SJCRH30 (cell line): ENCODE measurements at regions not wholly inside any gene's neighbourhood (a gene's known extent, or its start where the extent isn't known, plus 50 kb on each side); places are given as distances from the start of the nearest gene placed in this dataset.

Experiments used
- DNase-seq, 2 experiments: peaks; one replicate each; pipeline ENCODE4 v3.0.0-alpha.2; 2015 to 2020
- H3K27ac ChIP-seq: fragments of 250-450 bp; sonication (Bioruptor Pico); 2 replicates; pipeline ENCODE4 v1.5.1; 2020; ENCODE audit warnings: mild to moderate bottlenecking, moderate library complexity
- H3K27me3 ChIP-seq: fragments of 250-450 bp; sonication (Bioruptor Pico); 2 replicates; pipeline ENCODE4 v1.5.1; 2020; ENCODE audit warnings: mild to moderate bottlenecking, moderate library complexity
- H3K36me3 ChIP-seq: fragments of 250-450 bp; sonication (Bioruptor Pico); 2 replicates; pipeline ENCODE4 v1.5.1; 2020; ENCODE audit warnings: mild to moderate bottlenecking, moderate library complexity
- H3K4me1 ChIP-seq: fragments of 250-450 bp; sonication (Bioruptor Pico); 2 replicates; pipeline ENCODE4 v1.5.1; 2020; ENCODE audit warnings: mild to moderate bottlenecking, moderate library complexity
- H3K4me3 ChIP-seq: fragments of 250-450 bp; sonication (Bioruptor Pico); 2 replicates; pipeline ENCODE4 v1.5.1; 2020; ENCODE audit warnings: mild to moderate bottlenecking, moderate library complexity
- H3K9me3 ChIP-seq: fragments of 250-450 bp; sonication (Bioruptor Pico); replicated peaks from 2 replicates; pipeline ENCODE4 v1.5.1; 2020; ENCODE audit warnings: mild to moderate bottlenecking, moderate library complexity

GRCh38 chr1:195951313-195951712 lies 656.9 kb downstream of the KCNT2 start:
- no peak overlapping the region for H3K4me3 ChIP-seq
- no peaks in the 10 kb centered on the region for H3K4me1 ChIP-seq
- no peaks in the 10 kb centered on the region for H3K27me3 ChIP-seq
- no peak overlapping the region for H3K27ac ChIP-seq
- DNase-seq = no peak
- no peaks in the 10 kb centered on the region for H3K36me3 ChIP-seq
- no peaks in the 10 kb centered on the region for H3K9me3 ChIP-seq

DNA sequence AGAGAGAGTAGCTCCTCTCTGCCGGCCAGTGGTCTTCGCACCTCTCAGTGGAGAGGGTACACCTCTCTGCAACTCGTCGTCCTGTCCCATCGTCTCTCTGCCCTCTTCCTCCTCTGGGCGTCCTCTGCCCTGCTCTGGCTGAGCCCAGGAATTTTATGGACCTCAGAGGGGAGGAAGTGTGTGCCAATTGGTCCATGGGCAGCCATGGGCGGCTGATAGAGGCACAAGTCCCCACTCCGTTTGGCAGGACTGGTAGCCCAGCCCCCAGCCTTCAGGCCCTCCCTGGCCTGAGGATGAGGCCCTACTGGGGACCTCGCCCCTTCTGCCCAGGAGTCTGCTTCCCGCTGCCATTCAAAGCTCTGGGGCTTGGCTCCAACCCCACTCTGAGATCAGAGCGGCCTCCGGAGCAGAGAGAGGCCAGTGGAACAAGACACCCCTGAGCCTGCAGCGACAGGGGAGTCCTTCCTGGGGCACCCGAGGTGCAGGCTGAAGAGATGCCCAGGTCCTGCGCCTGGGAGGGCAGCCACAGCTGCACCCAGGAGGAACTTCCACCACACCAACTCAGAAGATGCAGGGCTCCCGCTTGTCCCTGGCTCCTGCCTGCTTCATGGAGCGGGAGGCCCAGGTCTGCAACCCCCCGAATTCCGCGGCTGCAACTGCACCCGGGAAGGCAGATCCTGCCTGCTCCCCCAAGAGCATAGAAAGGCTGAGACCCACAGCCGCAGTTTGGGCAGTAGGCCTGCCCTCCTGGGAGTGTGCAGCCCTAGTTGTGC lies 659.9 kb downstream of the KCNT2 start:
- Histone ChIP-seq H3K27me3 (no peaks in the 10 kb centered on the region), H3K4me1 (no peaks in the 10 kb centered on the region), H3K36me3 (no peaks in the 10 kb centered on the region), H3K9me3 (no peaks in the 10 kb centered on the region), H3K4me3 (no peak overlapping the region), H3K27ac (no peak overlapping the region)
- DNase-seq = no peak

DNA sequence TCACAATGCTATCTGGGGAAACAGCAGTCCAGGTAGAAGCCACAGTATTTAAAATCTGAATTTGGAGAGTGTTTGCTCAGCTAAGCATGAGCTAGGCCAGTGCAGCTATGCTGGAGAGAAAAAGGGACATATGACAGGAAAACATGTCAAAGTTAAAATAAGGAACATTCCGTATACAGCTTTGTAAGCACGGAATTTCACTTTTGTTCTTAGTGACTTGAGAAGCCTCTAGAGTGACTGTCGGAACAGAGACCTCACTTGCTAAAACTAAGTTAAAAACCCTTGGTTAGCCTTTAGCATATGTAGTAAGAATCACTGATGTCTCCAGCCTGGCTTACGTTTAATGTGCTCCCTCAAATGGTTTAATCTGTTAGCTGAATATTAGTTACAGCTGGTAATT lies 661.7 kb downstream of the KCNT2 start:
- no peaks in the 10 kb centered on the region for H3K9me3 ChIP-seq
- H3K27ac ChIP-seq = no peak overlapping the region
- H3K27me3 ChIP-seq = no peaks in the 10 kb centered on the region
- H3K4me3 ChIP-seq = no peak overlapping the region
- DNase-seq = no peak
- H3K36me3 ChIP-seq = no peaks in the 10 kb centered on the region
- no peaks in the 10 kb centered on the region for H3K4me1 ChIP-seq

DNA sequence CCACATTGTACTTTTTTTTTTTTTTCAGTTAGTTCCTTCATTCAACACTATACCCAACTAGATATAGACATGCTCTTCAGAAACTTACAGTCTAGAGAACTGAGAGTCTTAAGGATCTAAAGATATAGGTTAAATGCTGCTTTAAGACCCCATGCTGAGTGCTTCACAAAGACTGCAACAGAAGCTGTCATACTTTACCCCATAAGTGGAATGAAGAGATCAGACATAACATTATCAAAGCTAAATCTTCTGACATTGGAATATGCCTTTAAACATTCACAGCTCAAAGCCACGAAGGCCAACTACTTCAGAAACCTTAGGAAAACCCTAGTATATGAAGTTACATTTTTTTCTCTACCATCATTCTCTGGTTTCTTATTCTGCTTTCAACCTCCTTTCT lies 666.4 kb downstream of the KCNT2 start:
- no peaks in the 10 kb centered on the region for H3K9me3 ChIP-seq
- H3K4me3 ChIP-seq = no peak overlapping the region
- no peak overlapping the region for H3K27ac ChIP-seq
- DNase-seq = no peak
- no peaks in the 10 kb centered on the region for H3K27me3 ChIP-seq
- no peaks in the 10 kb centered on the region for H3K4me1 ChIP-seq
- H3K36me3 ChIP-seq = no peaks in the 10 kb centered on the region

DNA sequence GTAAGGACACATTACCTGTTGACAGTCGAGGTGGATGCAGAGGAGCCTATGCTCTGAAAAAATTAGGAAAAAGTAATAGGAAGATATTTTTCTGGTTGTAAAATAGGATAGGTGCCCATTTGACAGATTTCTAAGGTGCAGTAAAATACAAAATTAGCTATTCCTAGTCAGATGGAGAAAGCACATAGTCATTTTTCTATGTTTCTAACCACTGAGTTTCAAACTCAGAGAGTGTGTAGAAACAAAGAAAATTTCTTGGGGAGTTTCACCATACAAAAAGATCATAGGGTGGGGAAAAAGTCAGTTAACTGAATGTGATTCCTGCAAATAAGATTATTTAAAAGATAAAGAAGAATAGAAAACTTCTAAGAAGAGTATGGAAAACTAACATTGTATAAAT lies 666.9 kb downstream of the KCNT2 start:
- no peak for DNase-seq
- Histone ChIP-seq H3K27ac (no peak overlapping the region), H3K4me3 (no peak overlapping the region)

GRCh38 chr1:195939844-195940243 lies 668.4 kb downstream of the KCNT2 start:
- H3K4me3 ChIP-seq = no peak overlapping the region
- no peak overlapping the region for H3K27ac ChIP-seq
- H3K27me3 ChIP-seq = no peaks in the 10 kb centered on the region
- no peaks in the 10 kb centered on the region for H3K4me1 ChIP-seq
- no peaks in the 10 kb centered on the region for H3K9me3 ChIP-seq
- no peak for DNase-seq
- H3K36me3 ChIP-seq = no peaks in the 10 kb centered on the region

More for the DNA sequence above, 666.9 kb downstream of the KCNT2 start:
- no peaks in the 10 kb centered on the region for H3K27me3 ChIP-seq
- no peaks in the 10 kb centered on the region for H3K9me3 ChIP-seq
- no peaks in the 10 kb centered on the region for H3K4me1 ChIP-seq
- no peaks in the 10 kb centered on the region for H3K36me3 ChIP-seq

- no peak for DNase-seq
- Histone ChIP-seq H3K9me3 (no peaks in the 10 kb centered on the region), H3K27ac (no peak overlapping the region), H3K27me3 (no peaks in the 10 kb centered on the region), H3K4me1 (no peaks in the 10 kb centered on the region), H3K4me3 (no peak overlapping the region), H3K36me3 (no peaks in the 10 kb centered on the region)
Measured at GRCh38 chr1:195934817-195935553, 673.3 kb downstream of the KCNT2 start.

DNA sequence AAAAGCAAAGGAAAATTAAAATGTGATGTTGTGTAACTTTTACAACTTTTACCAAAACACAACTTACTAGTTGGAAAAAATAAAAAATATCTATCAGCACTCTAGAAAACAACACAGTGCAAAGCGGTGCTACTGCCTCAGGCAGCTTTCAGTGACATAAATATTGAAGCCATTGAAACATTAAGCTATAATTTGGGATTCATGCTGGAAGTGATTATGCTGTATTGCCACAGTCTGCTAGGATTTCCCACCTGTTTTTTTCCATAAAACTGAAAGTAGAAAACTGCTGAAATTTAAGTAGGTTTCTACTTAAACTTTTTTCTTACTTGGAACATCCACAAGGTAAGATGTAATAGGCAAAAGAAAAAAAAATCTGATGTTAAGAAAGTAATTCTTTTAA lies 674.4 kb downstream of the KCNT2 start:
- no peak overlapping the region for H3K27ac ChIP-seq
- DNase-seq = peak in 1 of 2 experiments; percentile 16

GRCh38 chr1:195915826-195916225 lies 692.4 kb downstream of the KCNT2 start:
- Histone ChIP-seq H3K9me3 (no peaks in the 10 kb centered on the region), H3K36me3 (no peaks in the 10 kb centered on the region), H3K4me3 (no peak overlapping the region), H3K27me3 (no peaks in the 10 kb centered on the region), H3K4me1 (no peaks in the 10 kb centered on the region), H3K27ac (no peak overlapping the region)
- DNase-seq = no peak

More for the DNA sequence above, 674.4 kb downstream of the KCNT2 start:
- H3K9me3 ChIP-seq = no peaks in the 10 kb centered on the region
- H3K36me3 ChIP-seq = no peaks in the 10 kb centered on the region
- no peak overlapping the region for H3K4me3 ChIP-seq
- H3K4me1 ChIP-seq = no peaks in the 10 kb centered on the region
- H3K27me3 ChIP-seq = no peaks in the 10 kb centered on the region

DNA sequence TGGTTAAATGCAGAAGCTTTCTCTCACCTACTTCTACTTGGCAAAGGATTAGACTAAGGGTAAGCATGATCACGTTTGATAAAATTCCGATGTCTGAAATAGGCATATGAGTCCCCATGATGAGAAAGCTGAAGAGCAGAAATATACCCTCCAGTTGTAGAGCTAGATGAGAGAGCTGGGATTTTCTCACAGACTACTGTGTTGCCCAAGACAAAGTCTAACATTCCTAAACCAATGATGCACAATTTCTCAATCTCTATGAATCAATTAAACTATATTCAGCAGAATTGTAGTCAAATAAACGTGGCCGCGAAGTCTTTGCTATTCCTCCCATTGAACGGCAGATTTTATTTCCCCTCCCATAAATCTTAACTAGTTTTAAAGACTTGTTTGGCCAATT lies 699.2 kb downstream of the KCNT2 start:
- no peaks in the 10 kb centered on the region for H3K4me1 ChIP-seq
- no peak overlapping the region for H3K27ac ChIP-seq
- H3K27me3 ChIP-seq = no peaks in the 10 kb centered on the region
- H3K36me3 ChIP-seq = no peaks in the 10 kb centered on the region
- no peaks in the 10 kb centered on the region for H3K9me3 ChIP-seq
- no peak overlapping the region for H3K4me3 ChIP-seq
- DNase-seq = no peak

DNA sequence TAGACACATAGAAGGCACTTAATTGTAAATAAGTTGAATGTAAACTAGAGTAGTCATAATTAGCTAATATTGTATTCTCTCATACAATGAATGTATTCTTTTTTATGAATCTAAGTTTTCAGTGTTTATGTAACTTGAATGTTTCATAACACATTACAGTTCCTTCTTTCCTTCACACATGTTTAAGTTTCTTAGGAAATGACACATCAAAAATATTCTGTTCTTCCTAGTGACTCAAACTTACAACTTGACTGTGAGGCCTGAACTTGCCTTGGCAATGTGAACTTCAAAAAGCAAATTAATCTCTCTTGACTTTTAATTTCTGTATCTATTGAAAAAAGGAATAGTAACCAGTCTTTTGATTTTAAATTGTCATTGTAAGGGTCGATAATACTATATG lies 700.1 kb downstream of the KCNT2 start:
- H3K27me3 ChIP-seq = no peaks in the 10 kb centered on the region
- H3K9me3 ChIP-seq = no peaks in the 10 kb centered on the region
- no peak overlapping the region for H3K27ac ChIP-seq
- H3K36me3 ChIP-seq = no peaks in the 10 kb centered on the region
- H3K4me1 ChIP-seq = no peaks in the 10 kb centered on the region
- no peak overlapping the region for H3K4me3 ChIP-seq
- DNase-seq = no peak

DNA sequence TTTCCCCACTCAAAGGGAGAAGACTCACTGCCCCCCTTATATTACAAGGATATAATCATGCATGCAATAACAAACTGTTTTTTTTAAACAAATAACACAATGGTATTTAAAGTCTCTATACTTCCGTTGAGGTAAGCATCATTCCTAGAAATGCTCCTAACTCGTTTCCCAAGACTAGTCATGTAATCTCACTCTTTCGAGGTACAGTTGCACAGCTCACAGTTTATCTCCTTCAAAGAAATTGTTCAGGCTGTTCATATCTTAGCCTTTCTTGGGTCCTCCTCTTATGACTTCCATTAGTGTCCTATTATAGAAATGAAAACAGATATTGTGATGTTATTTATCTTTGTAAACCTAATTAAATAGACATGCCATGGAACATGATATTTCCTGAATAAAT lies 705.0 kb downstream of the KCNT2 start:
- H3K27ac ChIP-seq = no peak overlapping the region
- H3K4me1 ChIP-seq = no peaks in the 10 kb centered on the region
- DNase-seq = no peak
- H3K36me3 ChIP-seq = no peaks in the 10 kb centered on the region
- H3K4me3 ChIP-seq = no peak overlapping the region
- H3K9me3 ChIP-seq = no peaks in the 10 kb centered on the region
- H3K27me3 ChIP-seq = no peaks in the 10 kb centered on the region

- no peak overlapping the region for H3K4me3 ChIP-seq
Measured at GRCh38 chr1:195902779-195903178, 705.5 kb downstream of the KCNT2 start.

DNA sequence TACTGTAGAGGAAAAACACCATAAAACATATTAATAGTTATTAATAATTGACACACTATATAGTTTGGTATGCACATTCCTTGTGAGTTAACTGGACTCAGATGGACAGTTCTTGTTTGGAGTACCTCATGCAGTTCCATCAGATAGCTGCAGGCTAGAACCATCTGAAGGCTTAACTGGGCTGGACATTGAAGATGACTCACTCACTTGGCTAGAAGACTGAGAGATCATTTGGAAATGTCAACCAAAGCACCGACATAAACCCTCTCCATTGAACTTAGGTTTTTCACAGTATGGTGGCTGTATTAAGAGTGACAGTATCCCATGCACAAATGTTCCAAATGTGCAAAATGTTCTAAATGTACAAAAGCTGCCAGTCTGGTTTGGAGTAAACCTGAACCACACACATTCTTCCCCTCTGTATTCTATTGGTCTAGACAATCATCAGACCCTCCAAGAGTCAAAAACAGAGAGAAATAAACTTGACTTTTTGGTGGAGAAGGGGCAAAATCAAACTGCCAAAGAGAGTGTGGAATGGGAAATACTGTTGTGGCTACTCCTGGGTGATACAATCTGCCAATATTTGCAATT lies 708.4 kb downstream of the KCNT2 start:
- Histone ChIP-seq H3K27ac (no peak overlapping the region), H3K4me3 (no peak overlapping the region), H3K4me1 (no peaks in the 10 kb centered on the region), H3K36me3 (no peaks in the 10 kb centered on the region), H3K27me3 (no peaks in the 10 kb centered on the region), H3K9me3 (no peaks in the 10 kb centered on the region)
- DNase-seq = no peak

More at GRCh38 chr1:195902779-195903178, 705.5 kb downstream of the KCNT2 start:
- Histone ChIP-seq H3K9me3 (no peaks in the 10 kb centered on the region), H3K36me3 (no peaks in the 10 kb centered on the region), H3K27me3 (no peaks in the 10 kb centered on the region), H3K27ac (no peak overlapping the region), H3K4me1 (no peaks in the 10 kb centered on the region)
- DNase-seq = no peak

GRCh38 chr1:195898924-195899323 lies 709.3 kb downstream of the KCNT2 start:
- H3K4me1 ChIP-seq = no peaks in the 10 kb centered on the region

More at GRCh38 chr1:195898924-195899323, 709.3 kb downstream of the KCNT2 start:
- H3K27ac ChIP-seq = no peak overlapping the region
- no peak overlapping the region for H3K4me3 ChIP-seq
- H3K36me3 ChIP-seq = no peaks in the 10 kb centered on the region
- H3K27me3 ChIP-seq = no peaks in the 10 kb centered on the region
- H3K9me3 ChIP-seq = no peaks in the 10 kb centered on the region
- no peak for DNase-seq
